ENCODE measurements at regions not wholly inside any gene's neighbourhood (a gene's known extent, or its start where the extent isn't known, plus 50 kb on each side); places are given as distances from the start of the nearest gene placed in this dataset.

- TF ChIP-seq, protein P1, sequence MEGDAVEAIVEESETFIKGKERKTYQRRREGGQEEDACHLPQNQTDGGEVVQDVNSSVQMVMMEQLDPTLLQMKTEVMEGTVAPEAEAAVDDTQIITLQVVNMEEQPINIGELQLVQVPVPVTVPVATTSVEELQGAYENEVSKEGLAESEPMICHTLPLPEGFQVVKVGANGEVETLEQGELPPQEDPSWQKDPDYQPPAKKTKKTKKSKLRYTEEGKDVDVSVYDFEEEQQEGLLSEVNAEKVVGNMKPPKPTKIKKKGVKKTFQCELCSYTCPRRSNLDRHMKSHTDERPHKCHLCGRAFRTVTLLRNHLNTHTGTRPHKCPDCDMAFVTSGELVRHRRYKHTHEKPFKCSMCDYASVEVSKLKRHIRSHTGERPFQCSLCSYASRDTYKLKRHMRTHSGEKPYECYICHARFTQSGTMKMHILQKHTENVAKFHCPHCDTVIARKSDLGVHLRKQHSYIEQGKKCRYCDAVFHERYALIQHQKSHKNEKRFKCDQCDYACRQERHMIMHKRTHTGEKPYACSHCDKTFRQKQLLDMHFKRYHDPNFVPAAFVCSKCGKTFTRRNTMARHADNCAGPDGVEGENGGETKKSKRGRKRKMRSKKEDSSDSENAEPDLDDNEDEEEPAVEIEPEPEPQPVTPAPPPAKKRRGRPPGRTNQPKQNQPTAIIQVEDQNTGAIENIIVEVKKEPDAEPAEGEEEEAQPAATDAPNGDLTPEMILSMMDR (IDR thresholded peaks at IDR 0.05) = no peak
- TF ChIP-seq EP300 (IDR thresholded peaks at IDR 0.05) (no peak), POLR2AphosphoS5 (IDR thresholded peaks at IDR 0.05) (peak in 1 of 4 donors; percentile 13)
These were observed 53.6 kb upstream of the RNF152 start for GRCh38 chr18:61946449-61946848.
